Astrocyte of the cerebellum (primary cell): ENCODE measurements at regions not wholly inside any gene's neighbourhood (a gene's known extent, or its start where the extent isn't known, plus 50 kb on each side); places are given as distances from the start of the nearest gene placed in this dataset.
A peak's percentile ranks its signal among the peaks of the same experiment; 100 is the strongest.

Experiments
- DNase-seq: peaks from one replicate; pipeline ENCODE4 v3.0.0-alpha.2; 2011; ENCODE audit warnings: low read depth
- H3K4me3 ChIP-seq: 2 replicates; pipeline ENCODE4 v1.5.1; 2011; ENCODE audit warnings: mild to moderate bottlenecking, low read depth, low read length, moderate library complexity
- CTCF ChIP-seq: IDR thresholded peaks from 2 replicates; pipeline ENCODE4 v1.5.1; 2012; ENCODE audit warnings: low read length, low read depth, moderate library complexity, mild to moderate bottlenecking; ENCODE audit errors: missing control alignments
- in situ Hi-C: cut with HindIII; loops from 2 replicates; pipeline ENCODE4 v1.10.0; 2017; ENCODE audit warnings: low sequenced_read_pairs

DNA sequence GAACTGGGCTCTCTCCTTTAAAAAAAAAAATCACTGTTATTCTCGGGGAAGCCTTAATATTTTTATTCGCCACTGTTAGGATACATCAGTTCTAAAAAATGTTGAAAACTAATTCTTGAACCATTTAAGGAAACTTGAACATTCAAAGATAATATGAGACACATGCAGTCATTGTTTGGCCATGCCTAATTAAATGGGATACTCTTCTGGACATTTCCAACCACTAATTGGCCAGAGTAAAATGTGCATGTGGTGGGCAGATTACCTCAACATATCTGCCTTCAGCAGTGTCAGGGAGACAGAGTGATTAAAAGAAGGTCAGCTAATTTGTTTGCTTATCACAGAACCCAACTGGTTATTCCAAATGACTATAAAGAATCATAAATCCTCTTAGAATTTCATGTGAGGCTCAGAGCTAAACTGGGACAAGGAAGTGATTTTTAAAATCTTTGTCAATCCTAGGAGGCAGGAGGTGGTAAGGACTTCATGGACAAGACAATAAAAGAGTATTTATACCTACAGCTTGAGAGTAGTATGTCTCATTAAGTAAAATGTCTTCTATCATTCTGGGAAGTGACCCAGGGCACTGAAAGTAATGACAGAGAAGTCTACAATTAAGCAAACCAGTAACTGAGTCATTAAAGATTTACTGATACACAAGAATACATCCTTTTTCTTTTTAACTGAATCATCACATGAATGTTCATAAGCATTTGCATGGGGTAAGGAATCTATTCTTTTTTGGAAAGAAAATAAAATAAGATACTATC is 242.9 kb upstream of the TRPM3 start:
- no peak overlapping the region for H3K4me3 ChIP-seq
- in situ Hi-C loops = no loop called here
- TF ChIP-seq CTCF = no peak
- DNase-seq = no peak

- no peak for DNase-seq
- in situ Hi-C loops = no loop called here
- H3K4me3 ChIP-seq = no peak overlapping the region
- no peak for TF ChIP-seq CTCF
Observed at GRCh38 chr9:71363286-71363961, 242.0 kb upstream of the TRPM3 start.

- in situ Hi-C loops = no loop called here
- TF ChIP-seq CTCF = no peak
Observed at GRCh38 chr9:71361357-71361756, 239.9 kb upstream of the TRPM3 start.

DNA sequence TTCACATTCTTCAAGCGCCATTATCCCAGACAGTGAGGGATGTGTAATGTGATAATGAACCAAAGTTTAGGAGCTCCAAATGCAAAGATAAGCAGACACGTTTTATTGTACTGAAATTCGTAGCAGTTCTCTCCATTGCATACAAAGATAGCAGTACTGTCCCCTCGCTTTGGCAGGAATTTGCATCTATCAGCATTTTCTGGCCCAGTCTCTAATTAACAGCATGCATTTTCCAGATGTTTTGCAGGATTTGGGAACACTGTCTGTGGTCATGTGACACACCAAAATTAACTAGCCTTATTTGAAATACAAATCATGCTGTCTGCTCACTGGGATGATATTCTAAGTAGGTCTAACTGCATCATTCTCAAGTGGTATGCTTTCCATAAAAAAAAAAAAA is 235.9 kb upstream of the TRPM3 start:
- in situ Hi-C loops = no loop called here

More at GRCh38 chr9:71361357-71361756, 239.9 kb upstream of the TRPM3 start:
- DNase-seq = no peak
- H3K4me3 ChIP-seq = no peak overlapping the region

DNA sequence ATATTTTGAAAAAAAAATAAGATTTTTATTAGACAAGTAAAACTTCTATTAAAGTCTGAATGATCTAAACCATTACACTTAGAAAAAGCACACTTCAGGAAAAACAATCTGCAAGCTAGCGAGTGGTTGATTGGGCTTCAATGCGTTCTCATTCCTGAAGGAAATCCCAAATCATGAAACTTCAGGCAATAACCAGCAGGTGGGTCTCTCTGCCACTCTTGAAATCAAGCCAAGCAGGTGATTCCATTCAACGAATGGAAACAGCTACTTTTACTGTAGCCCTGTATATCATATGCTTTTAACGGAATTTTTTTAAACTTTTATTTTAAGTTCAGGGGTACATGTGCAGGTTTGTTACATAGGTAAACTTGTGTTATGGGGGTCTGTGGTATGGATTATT is 234.5 kb upstream of the TRPM3 start:
- no peak for TF ChIP-seq CTCF
- no peak for DNase-seq
- H3K4me3 ChIP-seq = no peak overlapping the region
- in situ Hi-C loops = no loop called here

More for the DNA sequence above, 235.9 kb upstream of the TRPM3 start:
- DNase-seq = no peak
- no peak for TF ChIP-seq CTCF
- no peak overlapping the region for H3K4me3 ChIP-seq

DNA sequence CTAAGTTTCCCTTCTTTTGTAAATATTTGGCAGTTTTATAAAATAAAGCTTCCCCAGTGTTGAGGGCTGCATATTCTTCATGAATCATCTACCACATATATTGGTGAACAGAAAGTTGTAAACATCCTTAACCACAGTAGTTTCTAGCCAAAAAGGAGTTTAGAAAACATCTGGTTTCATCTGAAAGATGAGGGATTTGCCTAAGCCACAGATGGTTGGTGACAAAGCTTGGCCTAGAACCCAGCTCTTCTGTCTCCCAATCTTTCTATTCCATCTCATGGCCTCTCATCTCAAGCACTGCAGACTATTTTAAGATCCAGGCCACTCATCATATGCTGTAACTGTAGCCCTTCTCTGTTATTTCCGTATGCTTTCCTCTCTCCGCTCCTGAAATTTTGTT is 232.3 kb upstream of the TRPM3 start:
- in situ Hi-C loops = loop anchor here (5.0 kb wide), 1 partner anchor 69 kb away; no protein-coding TSS in a partner anchor
- no peak for TF ChIP-seq CTCF
- DNase-seq = peak; percentile 16
- no peak overlapping the region for H3K4me3 ChIP-seq
